IPS-15b (cell line): ENCODE measurements at regions not wholly inside any gene's neighbourhood (a gene's known extent, or its start where the extent isn't known, plus 50 kb on each side); places are given as distances from the start of the nearest gene placed in this dataset.
"Not testable (repeated sequence)": the region's sequence is repeated elsewhere in the genome, so short reads cannot be mapped to it uniquely, and the experiment has no call there.

Source experiments
- H3K27me3 ChIP-seq: one replicate; pipeline ENCODE4 v1.6.1; 2013; ENCODE audit warnings: low read length; ENCODE audit not compliant: control insufficient read depth, insufficient read depth
- H3K36me3 ChIP-seq: one replicate; pipeline ENCODE4 v1.6.1; 2013; ENCODE audit warnings: low read length; ENCODE audit not compliant: control insufficient read depth, insufficient read depth
- H3K4me1 ChIP-seq: one replicate; pipeline ENCODE4 v1.6.1; 2013; ENCODE audit warnings: mild to moderate bottlenecking, low read length; ENCODE audit not compliant: control insufficient read depth, insufficient read depth
- H3K4me3 ChIP-seq: one replicate; pipeline ENCODE4 v1.5.1; 2013; ENCODE audit warnings: low read depth, low read length
- H3K9ac ChIP-seq: one replicate; pipeline ENCODE4 v1.6.1; 2013; ENCODE audit warnings: low read depth, mild to moderate bottlenecking, low read length
- H3K9me3 ChIP-seq: one replicate; pipeline ENCODE4 v1.6.1; 2013; ENCODE audit warnings: mild to moderate bottlenecking, low read length; ENCODE audit not compliant: control insufficient read depth, insufficient read depth

DNA sequence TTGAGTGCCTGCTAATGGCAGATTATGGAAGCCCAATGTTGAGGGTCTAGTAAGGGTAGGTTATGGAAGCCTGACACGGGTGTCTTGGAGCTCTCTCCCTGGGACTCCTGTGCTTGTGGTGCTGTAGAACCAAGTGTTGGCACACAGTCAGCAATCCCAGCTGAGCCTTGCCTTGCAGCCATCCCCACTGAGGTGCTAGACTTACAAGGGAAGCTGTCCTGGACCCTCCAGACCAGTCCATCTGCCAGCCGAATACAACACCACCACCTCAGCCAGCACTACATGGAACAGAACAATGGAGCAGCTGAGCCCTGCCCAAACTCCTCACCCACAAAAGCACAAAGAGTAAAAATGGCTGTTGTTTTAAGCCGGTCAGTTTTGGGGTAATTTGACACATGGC, 90.5 kb upstream of the DNAH5 start:
- Histone ChIP-seq H3K36me3 (no peaks in the 10 kb centered on the region), H3K4me1 (peaks cover 20% of the 10 kb centered on the region), H3K9me3 (no peaks in the 10 kb centered on the region), H3K27me3 (no peaks in the 10 kb centered on the region), H3K4me3 (no peak overlapping the region), H3K9ac (no peak overlapping the region)

- no peaks in the 10 kb centered on the region for H3K9me3 ChIP-seq
- H3K4me3 ChIP-seq = no peak overlapping the region
- H3K9ac ChIP-seq = no peak overlapping the region
- no peaks in the 10 kb centered on the region for H3K27me3 ChIP-seq
- H3K4me1 ChIP-seq = peaks cover 20% of the 10 kb centered on the region
- H3K36me3 ChIP-seq = no peaks in the 10 kb centered on the region
Measured at GRCh38 chr5:14032918-14033317, 88.4 kb upstream of the DNAH5 start.

DNA sequence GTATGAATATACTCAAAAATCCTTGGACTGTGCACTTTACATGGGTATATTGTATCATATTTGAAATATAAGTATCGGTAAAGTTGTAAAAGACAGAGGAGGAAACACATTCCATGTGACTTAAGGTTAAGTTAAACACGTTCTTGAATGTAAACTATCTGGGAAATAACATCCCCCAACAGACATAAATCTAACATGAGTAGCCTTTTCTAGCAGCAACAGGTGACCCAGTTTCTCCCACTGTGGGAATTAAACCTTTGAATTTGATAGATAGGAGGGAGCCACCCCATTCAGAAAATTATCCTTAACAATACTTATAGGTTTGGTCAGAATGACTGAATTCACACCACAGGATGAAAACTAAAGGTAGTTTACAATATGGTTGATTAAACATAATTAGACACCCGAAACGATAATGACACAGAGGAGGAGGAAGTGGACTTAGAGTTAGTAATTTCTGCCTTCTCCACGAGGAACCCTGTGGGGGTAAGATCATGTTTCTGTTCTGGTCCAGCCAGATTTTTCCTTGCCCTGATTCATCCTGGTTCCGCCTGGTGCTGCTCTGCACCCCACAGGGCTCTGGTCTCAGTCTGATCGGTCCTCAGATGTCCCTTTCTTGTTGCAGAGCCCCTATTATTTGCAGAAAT, 84.6 kb upstream of the DNAH5 start:
- no peaks in the 10 kb centered on the region for H3K4me1 ChIP-seq
- H3K9ac ChIP-seq = no peak overlapping the region
- H3K27me3 ChIP-seq = no peaks in the 10 kb centered on the region
- H3K4me3 ChIP-seq = no peak overlapping the region
- no peaks in the 10 kb centered on the region for H3K9me3 ChIP-seq
- H3K36me3 ChIP-seq = no peaks in the 10 kb centered on the region

- H3K4me1 ChIP-seq = no peaks in the 10 kb centered on the region
- H3K9me3 ChIP-seq = no peaks in the 10 kb centered on the region
- no peaks in the 10 kb centered on the region for H3K27me3 ChIP-seq
Measured at GRCh38 chr5:14028188-14028587, 83.7 kb upstream of the DNAH5 start.

GRCh38 chr5:14025569-14026286, 81.2 kb upstream of the DNAH5 start:
- H3K9me3 ChIP-seq = no peaks in the 10 kb centered on the region
- no peaks in the 10 kb centered on the region for H3K27me3 ChIP-seq
- no peaks in the 10 kb centered on the region for H3K4me1 ChIP-seq
- H3K9ac ChIP-seq = no peak overlapping the region
- H3K36me3 ChIP-seq = no peaks in the 10 kb centered on the region
- no peak overlapping the region for H3K4me3 ChIP-seq

More at GRCh38 chr5:14028188-14028587, 83.7 kb upstream of the DNAH5 start:
- Histone ChIP-seq H3K4me3 (no peak overlapping the region), H3K36me3 (no peaks in the 10 kb centered on the region), H3K9ac (no peak overlapping the region)

DNA sequence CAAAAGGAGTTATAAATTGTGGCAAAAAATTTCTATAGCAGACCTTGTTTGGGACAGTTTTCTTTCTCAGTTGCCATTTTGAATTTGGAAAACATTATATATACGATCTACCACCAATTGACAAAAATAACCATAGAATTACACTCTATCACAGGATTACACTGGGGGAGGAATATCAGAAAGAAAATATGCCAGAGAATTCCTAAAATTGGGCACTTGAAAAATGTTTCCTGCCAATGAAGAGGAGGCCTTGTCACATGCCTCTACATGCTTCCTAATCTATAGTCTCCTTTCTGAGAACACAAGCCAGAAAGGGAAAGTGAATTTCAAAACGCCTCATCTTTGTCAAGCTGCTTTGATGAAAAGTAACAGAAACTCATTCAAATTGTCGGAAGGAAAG, 78.5 kb upstream of the DNAH5 start:
- Histone ChIP-seq H3K36me3 (no peaks in the 10 kb centered on the region), H3K27me3 (no peaks in the 10 kb centered on the region), H3K9me3 (no peaks in the 10 kb centered on the region), H3K9ac (no peak overlapping the region), H3K4me3 (no peak overlapping the region), H3K4me1 (no peaks in the 10 kb centered on the region)

- H3K9ac ChIP-seq, H3K27me3 ChIP-seq, H3K4me3 ChIP-seq, H3K9me3 ChIP-seq, H3K36me3 ChIP-seq, H3K4me1 ChIP-seq: not testable (repeated sequence)
Measured at GRCh38 chr5:14020944-14021343, 76.5 kb upstream of the DNAH5 start.

GRCh38 chr5:14019768-14020290, 75.3 kb upstream of the DNAH5 start:
- no peaks in the 10 kb centered on the region for H3K4me1 ChIP-seq
- no peaks in the 10 kb centered on the region for H3K36me3 ChIP-seq
- no peaks in the 10 kb centered on the region for H3K27me3 ChIP-seq
- H3K9ac ChIP-seq = no peak overlapping the region
- no peaks in the 10 kb centered on the region for H3K9me3 ChIP-seq
- no peak overlapping the region for H3K4me3 ChIP-seq

DNA sequence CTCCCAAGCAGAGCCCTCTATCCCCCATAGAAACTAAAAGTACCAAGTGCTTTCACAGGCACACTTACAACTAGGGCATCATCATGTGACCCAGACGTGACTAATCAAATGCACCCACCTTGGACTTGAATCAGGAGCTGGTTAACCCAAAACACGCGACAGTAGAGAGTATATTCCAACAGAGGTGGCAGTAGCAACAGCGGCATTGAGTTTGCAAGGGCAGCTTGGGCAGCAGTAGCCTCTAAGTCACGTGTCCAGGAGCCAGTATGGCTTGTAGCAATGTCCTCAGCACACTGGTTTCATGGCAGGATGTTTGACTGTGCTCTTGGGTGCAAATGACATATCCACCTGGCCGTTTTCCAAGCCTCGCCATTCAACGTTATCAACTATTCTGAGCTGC, 73.4 kb upstream of the DNAH5 start:
- Histone ChIP-seq H3K4me3 (no peak overlapping the region), H3K36me3 (no peaks in the 10 kb centered on the region), H3K9me3 (no peaks in the 10 kb centered on the region), H3K4me1 (no peaks in the 10 kb centered on the region), H3K9ac (no peak overlapping the region), H3K27me3 (no peaks in the 10 kb centered on the region)

- no peaks in the 10 kb centered on the region for H3K4me1 ChIP-seq
- H3K36me3 ChIP-seq = no peaks in the 10 kb centered on the region
- no peak overlapping the region for H3K4me3 ChIP-seq
- H3K9me3 ChIP-seq = no peaks in the 10 kb centered on the region
- H3K27me3 ChIP-seq = no peaks in the 10 kb centered on the region
- H3K9ac ChIP-seq = no peak overlapping the region
Measured at GRCh38 chr5:14016549-14016948, 72.1 kb upstream of the DNAH5 start.

GRCh38 chr5:14011089-14012020, 66.9 kb upstream of the DNAH5 start:
- Histone ChIP-seq H3K4me1 (peaks cover 8% of the 10 kb centered on the region), H3K36me3 (no peaks in the 10 kb centered on the region), H3K4me3 (peak overlapping the region; percentile 92), H3K27me3 (no peaks in the 10 kb centered on the region), H3K9ac (peak overlapping the region; percentile 50), H3K9me3 (no peaks in the 10 kb centered on the region)
